Colonic mucosa (tissue), 4 donors: ENCODE measurements at regions not wholly inside any gene's neighbourhood (a gene's known extent, or its start where the extent isn't known, plus 50 kb on each side); places are given as distances from the start of the nearest gene placed in this dataset.
"Not testable (repeated sequence)": the region's sequence is repeated elsewhere in the genome, so short reads cannot be mapped to it uniquely, and the experiment has no call there.

Source experiments
- DNase-seq: peaks from one replicate; pipeline ENCODE4 v3.0.0-alpha.2; 2020
- H3K27ac ChIP-seq: fragments of 200-600 bp; one replicate; pipeline ENCODE4 v1.8.0; 2021
- H3K27me3 ChIP-seq: fragments of 200-600 bp; one replicate; pipeline ENCODE4 v1.8.0; 2021
- H3K36me3 ChIP-seq: fragments of 200-600 bp; one replicate; pipeline ENCODE4 v1.8.0; 2021
- H3K4me1 ChIP-seq: fragments of 200-600 bp; one replicate; pipeline ENCODE4 v1.8.0; 2021; ENCODE audit warnings: mild to moderate bottlenecking
- H3K4me3 ChIP-seq: fragments of 200-600 bp; one replicate; pipeline ENCODE4 v1.8.0; 2021
- H3K9ac ChIP-seq, 2 donors: one replicate each; pipeline ENCODE4 v1.7.0; 2013; ENCODE audit warnings: control low read depth in 2 of 2, low read depth in 2 of 2, low read length in 2 of 2
- H3K9me3 ChIP-seq: fragments of 200-600 bp; one replicate; pipeline ENCODE4 v1.8.0; 2021
- intact Hi-C: fragments of 100-400 bp; cut with DNase I; formaldehyde crosslinking; loops from one replicate; pipeline ENCODE4 v1.14.1; 2022
- TF ChIP-seq, protein P1 (sequence below): fragments of 200-600 bp; IDR thresholded peaks from one replicate; pipeline ENCODE4 v1.8.0; 2022; ENCODE audit warnings: antibody characterized with exemption, mild to moderate bottlenecking
- donor health status: healthy.
- donor health status: DM: no; HTN: no; CAD: no.
- donor health status: DM: no; HTN: no; CAD: no.

DNA sequence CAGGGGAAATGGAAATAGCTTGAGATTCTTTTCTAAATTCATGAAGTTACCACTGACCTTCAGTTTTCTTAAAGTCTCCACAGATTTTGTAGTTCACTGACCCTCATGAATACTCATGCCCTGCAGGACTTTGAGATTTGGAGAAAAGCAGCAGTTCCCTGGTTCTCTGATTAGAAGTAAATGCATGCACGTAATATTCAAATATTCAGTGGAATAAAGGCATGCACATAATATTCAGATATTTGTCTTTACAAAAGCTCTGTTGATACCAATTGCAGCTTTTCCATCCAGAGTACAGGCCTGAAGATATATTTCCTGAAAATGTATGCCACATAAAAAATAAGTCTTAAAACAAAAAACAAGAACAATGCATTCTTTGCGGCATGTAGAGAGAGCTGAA, 219.8 kb downstream of the ADCYAP1 start:
- no peaks in the 10 kb centered on the region for H3K36me3 ChIP-seq
- H3K9ac ChIP-seq = no peak overlapping the region
- intact Hi-C loops = no loop called here
- H3K4me3 ChIP-seq = no peak overlapping the region
- no peaks in the 10 kb centered on the region for H3K4me1 ChIP-seq
- no peaks in the 10 kb centered on the region for H3K27me3 ChIP-seq
- TF ChIP-seq, protein P1, sequence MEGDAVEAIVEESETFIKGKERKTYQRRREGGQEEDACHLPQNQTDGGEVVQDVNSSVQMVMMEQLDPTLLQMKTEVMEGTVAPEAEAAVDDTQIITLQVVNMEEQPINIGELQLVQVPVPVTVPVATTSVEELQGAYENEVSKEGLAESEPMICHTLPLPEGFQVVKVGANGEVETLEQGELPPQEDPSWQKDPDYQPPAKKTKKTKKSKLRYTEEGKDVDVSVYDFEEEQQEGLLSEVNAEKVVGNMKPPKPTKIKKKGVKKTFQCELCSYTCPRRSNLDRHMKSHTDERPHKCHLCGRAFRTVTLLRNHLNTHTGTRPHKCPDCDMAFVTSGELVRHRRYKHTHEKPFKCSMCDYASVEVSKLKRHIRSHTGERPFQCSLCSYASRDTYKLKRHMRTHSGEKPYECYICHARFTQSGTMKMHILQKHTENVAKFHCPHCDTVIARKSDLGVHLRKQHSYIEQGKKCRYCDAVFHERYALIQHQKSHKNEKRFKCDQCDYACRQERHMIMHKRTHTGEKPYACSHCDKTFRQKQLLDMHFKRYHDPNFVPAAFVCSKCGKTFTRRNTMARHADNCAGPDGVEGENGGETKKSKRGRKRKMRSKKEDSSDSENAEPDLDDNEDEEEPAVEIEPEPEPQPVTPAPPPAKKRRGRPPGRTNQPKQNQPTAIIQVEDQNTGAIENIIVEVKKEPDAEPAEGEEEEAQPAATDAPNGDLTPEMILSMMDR = no peak
- DNase-seq = no peak
- H3K27ac ChIP-seq = no peak overlapping the region
- no peaks in the 10 kb centered on the region for H3K9me3 ChIP-seq

DNA sequence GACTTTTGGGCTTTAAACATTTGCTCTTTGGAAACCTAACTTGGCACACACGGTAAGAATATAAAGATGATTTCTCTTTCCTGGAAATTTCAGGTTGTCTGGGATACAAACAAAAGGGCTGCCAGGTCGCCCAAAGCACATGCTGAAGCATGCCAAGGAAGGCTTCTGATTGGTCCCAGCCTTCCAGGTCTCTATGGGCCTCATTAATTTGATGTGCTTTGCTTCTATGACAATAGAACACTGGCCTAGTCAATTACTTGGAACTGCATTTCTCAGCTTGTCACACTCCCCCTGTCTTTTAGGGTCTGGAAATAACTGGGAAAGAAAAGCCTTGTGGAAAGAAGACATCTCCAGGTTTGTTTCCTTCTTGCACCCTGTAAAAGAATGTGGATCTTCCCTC, 228.9 kb downstream of the ADCYAP1 start:
- H3K9me3 ChIP-seq = no peaks in the 10 kb centered on the region
- intact Hi-C loops = no loop called here
- H3K27me3 ChIP-seq = no peaks in the 10 kb centered on the region
- H3K9ac ChIP-seq = no peak overlapping the region
- H3K4me1 ChIP-seq = no peaks in the 10 kb centered on the region
- no peak overlapping the region for H3K27ac ChIP-seq
- H3K4me3 ChIP-seq = no peak overlapping the region
- no peak for DNase-seq
- TF ChIP-seq, protein P1 = no peak
- no peaks in the 10 kb centered on the region for H3K36me3 ChIP-seq

DNA sequence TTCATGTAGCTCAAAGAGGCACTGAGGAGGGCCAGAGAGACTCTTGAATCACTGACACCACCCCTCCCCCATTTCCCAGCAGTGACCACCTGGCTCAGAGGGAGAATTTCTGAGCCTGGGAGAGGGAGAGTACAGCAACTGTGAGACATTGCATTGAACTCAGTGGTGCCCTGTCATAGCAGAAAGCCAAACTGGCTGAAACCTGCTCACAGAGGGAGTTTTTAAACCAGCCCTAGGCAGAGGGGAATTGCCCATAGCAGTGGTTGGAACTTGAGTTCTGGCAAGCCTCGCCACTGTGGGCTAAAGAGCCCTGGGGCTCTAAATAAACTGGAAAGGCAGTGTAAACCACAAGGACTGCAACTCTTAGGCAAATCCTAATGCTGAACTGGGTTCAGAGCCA, 243.1 kb downstream of the ADCYAP1 start:
- no peaks in the 10 kb centered on the region for H3K36me3 ChIP-seq
- no peaks in the 10 kb centered on the region for H3K27me3 ChIP-seq
- TF ChIP-seq, protein P1 = no peak
- DNase-seq = no peak
- no peak overlapping the region for H3K4me3 ChIP-seq
- no peaks in the 10 kb centered on the region for H3K4me1 ChIP-seq
- no peaks in the 10 kb centered on the region for H3K9me3 ChIP-seq
- H3K27ac ChIP-seq = no peak overlapping the region
- no peak overlapping the region for H3K9ac ChIP-seq
- intact Hi-C loops = no loop called here

DNA sequence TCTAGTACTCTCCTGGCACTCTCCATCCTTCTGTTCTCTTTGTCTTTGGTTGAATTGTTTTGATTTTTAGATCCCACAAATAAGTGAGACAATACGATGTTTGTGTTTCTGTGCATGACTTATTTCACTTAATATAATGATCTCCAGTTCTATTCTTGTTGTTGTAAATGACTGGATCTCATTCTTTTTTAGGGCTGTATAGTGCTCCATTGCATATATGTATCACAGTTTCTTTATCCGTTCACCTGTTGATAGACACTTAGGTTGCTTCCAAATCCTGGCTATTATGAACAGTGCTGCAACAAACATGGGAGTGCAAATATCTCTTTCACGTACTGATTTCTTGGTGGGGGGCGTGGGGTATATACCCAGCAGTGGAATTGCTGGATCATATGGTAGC, 245.0 kb downstream of the ADCYAP1 start:
- Histone ChIP-seq H3K9me3 (no peaks in the 10 kb centered on the region), H3K4me1 (no peaks in the 10 kb centered on the region), H3K36me3 (no peaks in the 10 kb centered on the region), H3K27me3 (no peaks in the 10 kb centered on the region), H3K27ac (no peak overlapping the region), H3K9ac (no peak overlapping the region), H3K4me3 (no peak overlapping the region)
- TF ChIP-seq, protein P1 = no peak
- intact Hi-C loops = no loop called here
- DNase-seq = no peak

DNA sequence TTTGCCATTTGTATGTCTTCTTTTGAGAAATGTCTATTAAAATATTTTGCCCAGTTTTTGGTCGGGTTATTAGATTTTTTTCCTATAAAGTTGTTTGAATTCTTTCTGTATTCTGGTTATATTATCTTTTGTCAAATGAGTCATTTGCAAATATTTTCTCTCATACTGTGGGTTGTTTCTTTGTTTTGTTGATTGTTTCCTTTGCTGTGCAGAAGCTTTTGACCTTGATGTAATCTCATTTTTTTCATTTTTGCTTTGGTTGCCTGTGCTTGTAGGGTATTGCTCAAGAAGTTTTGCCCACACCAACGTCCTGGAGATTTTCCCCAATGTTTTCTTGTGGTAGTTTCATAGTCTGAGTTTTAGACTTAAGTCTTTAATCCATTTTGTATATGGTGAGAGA, 245.7 kb downstream of the ADCYAP1 start:
- H3K27ac ChIP-seq = no peak overlapping the region
- no peaks in the 10 kb centered on the region for H3K4me1 ChIP-seq
- H3K9me3 ChIP-seq = no peaks in the 10 kb centered on the region
- intact Hi-C loops = no loop called here
- no peak overlapping the region for H3K4me3 ChIP-seq
- no peaks in the 10 kb centered on the region for H3K36me3 ChIP-seq
- no peaks in the 10 kb centered on the region for H3K27me3 ChIP-seq
- no peak overlapping the region for H3K9ac ChIP-seq
- no peak for DNase-seq
- TF ChIP-seq, protein P1 = no peak

DNA sequence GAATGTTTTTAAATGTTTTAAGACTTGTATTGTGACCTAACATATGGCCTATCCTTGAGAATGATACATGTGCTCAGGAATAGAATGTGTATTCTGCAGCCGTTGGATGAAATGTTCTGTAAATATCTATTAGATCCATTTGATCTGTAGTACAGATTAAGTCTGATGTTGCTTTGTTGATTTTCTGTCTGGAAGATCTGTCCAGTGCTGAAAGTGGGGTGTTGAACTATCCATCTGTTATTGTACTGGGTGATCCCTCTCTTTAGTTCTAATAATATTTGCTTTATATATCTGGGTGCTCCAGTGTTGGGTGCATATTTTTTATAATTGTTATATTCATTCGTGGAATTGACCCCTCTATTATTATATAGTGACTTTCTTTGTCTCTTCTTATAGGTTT, 248.3 kb downstream of the ADCYAP1 start:
- H3K4me1 ChIP-seq, H3K9me3 ChIP-seq, H3K27ac ChIP-seq, H3K36me3 ChIP-seq, DNase-seq, H3K4me3 ChIP-seq, H3K27me3 ChIP-seq, intact Hi-C loops, H3K9ac ChIP-seq: not testable (repeated sequence)
